GM19025 (cell line): ENCODE measurements at regions not wholly inside any gene's neighbourhood (a gene's known extent, or its start where the extent isn't known, plus 50 kb on each side); places are given as distances from the start of the nearest gene placed in this dataset.

Experiments
- ATAC-seq: cut with Tn5 transposase; IDR thresholded peaks from one replicate; pipeline ENCODE4 v1.9.1; 2021; ENCODE audit warnings: mild to moderate bottlenecking, low read depth, moderate library complexity; ENCODE audit not compliant: unreplicated experiment

DNA sequence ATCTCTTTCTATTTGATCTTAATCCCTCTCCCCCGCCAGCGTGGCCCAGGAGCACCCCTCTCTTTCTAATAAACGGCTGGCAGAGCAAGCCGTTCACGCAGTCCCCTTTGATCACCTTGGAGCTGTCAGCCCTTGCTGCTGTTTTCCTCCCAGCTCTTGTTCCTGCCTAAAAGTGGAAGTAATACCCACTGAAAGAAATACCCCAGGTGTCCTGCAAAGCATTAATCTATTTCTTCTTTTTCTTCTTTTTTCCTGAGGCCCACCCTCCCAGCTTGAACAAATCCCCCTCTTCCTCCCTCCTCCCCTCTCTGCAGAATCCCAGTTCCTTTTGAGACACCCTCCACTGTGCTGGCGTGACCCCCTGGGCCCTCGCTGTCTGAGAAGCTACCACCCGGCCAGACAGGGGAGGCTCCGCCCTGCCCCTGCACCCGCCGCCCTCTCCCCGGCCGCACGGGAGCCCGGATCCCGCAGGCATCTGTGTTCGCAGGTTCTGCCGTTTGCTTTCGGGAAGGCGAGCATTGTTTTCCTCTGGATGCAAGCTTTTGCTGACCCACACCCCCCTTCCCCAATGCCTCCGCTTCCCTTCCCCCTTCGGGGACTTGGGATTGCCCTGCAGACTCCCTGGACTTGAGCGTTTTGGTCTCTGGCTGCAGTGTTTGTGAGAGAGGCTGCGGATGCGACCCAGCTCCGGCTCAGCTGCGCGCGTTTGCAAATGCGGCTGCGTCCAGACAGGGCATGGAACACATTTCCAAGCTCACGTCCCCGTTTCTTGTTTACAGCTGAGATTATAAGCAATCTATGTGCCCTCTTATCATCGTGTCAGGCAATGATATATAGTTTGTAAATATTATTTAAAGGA is 631.5 kb downstream of the NYAP2 start:
- ATAC-seq, result no peak

DNA sequence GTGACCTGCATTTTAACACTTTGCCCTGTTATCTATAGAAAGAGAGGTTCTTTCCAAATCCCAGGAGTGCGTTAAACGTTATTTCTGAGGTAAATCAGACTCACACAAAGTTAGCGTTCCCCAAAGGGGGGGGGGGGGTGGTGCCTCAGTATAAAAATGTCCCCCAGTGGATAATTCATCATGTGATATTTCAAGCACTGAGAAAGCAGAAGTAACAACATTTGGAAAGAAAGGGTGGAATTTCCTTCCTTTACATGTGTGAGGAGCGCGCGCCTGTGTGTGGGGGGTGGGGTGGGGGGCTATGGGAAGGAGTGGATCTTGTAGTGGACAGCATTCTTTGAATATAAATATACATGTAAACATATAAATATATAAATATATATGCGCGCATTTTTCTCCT is 630.9 kb downstream of the NYAP2 start:
- ATAC-seq, result no peak

DNA sequence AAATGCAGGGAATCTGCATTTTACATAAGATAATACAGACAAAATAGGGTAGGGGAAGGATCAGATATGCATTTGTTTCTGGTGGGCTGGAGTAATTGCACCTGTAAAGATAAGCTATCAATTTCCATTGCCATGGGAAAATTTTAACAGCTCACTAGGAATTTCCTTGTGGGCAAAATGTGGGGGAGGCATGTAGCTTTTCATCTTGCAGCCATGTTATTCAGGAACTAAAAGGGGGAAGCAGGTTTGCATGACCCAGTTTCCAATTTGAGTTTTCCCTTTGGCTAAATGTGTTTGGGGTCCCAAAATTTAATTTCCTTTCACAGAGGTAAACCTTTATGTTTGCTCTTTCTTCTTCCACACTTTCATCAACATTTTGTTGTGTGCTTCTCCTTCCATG is 624.4 kb downstream of the NYAP2 start:
- no peak for ATAC-seq

DNA sequence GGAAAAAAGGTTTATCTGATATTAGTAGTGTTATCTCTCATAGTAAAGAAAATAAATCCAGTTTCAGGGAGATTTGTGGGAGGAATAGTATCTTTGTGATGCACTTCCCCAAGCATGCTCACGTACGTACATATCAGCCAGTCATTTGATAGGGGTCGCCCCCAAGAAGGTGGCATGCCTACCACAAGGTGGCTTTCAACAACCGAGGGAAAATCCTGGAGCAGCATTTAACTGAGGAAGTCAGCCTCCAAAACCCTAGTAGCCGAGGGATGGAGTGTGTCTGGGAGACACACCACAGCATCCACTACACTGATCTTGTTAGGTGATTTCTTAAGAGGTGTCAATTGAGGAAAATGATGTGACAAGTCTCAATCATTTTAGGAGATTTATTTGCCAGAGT is 623.9 kb downstream of the NYAP2 start:
- no peak for ATAC-seq

DNA sequence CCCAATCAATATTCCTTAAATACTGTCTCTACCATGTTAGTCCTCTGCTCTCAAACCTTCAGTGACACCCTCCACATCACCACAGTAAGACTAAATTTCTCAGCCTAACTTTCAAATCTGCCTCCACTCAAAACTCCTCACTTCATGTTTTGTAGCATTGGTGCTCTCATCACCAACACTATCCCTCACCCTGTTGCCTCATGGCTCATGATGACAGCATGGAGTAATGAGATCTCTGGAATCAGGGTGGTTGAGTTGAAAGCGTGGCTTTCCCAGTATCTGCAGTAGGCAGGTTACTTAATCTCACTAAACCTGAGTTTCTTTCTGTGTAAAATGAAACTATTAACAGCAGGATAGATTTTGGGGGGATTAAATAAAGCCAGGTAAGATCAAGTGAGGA is 621.4 kb downstream of the NYAP2 start:
- ATAC-seq, result no peak

DNA sequence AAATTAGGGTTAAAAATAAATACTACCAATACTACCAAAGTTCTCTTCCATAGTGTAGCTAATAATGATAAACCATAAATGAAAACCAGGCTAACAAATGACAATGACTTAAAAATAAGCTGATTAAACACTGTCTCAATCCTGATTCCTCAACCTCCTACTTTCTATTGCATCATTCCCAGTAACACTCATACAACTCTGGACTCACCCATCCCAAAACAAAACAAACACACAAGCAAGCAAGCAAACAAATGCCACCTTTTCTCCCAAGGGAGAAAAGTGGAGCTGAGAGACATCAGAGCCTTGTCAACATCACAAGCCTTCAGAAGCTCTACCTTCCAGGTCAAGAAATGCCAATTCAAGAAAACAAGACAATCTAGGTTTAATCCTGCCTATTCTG is 620.7 kb downstream of the NYAP2 start:
- ATAC-seq, result no peak

DNA sequence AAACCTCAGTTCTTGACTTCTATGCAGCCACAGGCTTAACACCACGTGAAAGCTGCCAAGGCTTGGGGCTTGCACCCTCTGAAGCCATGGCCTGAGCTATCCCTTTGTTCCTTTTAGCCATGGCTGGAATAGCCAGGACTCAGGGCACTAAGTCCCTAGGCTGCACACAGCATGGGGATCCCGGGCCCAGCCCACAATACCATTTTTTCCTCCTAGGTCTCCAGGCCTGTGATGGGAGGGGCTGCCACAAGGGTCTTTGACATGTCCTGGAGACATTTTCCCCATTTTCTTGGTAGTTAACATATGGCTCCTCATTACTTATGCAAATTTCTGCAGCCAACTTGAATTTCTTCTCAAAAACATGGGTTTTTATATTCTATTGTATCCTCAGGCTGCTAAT is 619.1 kb downstream of the NYAP2 start:
- ATAC-seq, result no peak

DNA sequence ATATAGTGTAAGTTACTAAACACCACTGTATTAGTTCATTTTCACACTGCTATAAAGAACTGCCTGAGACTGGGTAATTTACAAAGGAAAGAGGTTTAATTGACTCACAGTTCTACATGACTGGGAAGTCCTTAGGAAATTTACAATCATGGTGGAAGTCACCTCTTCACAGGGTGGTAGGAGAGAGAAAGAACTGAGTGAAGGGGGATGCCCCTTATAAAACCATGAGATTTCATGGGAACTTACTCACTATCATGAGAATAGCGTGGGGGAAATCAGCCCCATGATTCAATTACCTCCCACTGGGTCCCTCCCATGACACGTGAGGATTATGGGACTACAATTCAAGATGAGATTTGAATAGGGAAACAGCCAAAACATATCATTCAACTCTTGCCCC is 618.0 kb downstream of the NYAP2 start:
- no peak for ATAC-seq

DNA sequence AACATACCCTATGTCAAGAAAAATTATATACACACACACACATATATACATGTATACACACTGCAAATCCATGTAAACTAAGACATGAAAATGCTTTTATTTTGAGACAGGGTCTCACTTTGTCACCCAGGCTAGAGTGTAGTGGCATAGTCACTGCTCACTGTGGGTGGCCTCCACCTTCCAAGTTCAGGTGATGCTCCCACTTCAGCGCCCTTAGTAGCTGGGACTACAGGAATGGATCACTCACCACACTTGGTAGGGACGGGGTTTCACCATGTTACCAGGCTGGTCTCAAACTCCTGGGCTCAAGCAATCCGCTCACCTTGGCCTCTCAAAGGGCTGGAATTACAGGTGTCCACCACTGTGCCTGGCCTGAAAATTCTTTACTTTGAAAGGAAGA is 617.6 kb downstream of the NYAP2 start:
- no peak for ATAC-seq

DNA sequence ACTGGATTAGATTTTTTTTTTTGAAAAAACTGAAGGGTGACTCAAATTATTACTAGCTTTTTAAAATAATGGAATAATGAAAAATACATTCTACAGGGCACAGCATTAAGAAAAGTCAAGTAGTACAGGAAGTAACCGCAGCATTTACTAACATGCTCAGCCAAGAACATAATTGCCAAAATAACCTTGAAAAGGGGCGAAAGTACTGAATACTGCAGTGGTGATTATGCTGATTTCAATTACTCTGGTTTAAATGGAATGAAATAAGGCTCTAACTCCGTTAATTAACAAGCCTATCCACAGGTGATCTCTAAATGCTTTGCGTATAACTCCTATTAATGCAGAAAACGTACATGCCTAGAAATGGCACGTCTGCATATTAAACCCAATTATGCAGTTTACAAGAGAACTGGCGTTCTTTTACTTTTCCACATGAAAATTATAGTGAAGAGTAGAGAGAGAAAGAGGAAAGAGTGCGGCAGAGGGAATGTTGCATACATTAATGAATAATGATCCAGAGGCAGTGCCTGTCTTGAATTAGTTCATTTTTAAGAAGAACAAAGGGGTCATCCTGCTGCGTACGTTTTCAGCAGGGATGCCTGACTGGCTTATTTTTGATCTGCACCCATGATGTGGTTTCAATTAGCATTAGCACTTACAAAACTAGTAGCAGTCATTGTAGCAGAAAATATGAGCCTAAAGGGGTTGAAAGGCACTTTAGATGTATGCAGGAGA is 612.4 kb downstream of the NYAP2 start:
- ATAC-seq, result no peak

DNA sequence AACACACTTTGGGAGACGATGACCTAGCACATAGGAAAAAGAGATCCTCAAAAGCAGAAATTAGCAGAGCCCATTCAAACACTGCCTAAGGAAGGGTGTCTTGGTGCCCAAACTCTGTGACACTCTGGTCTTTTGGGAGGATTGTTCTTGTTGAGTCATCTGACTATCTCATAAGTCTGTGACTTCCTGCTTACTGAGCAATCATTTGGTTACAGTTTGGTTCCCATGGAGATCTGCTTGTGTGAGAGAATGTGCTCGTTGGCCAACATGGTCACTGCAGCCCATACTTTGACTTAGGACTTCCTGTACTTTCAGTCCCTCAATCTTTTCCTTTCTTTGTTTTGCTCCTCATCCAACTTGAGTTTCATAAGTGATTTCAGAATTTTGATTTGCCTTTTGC is 602.9 kb downstream of the NYAP2 start:
- no peak for ATAC-seq

DNA sequence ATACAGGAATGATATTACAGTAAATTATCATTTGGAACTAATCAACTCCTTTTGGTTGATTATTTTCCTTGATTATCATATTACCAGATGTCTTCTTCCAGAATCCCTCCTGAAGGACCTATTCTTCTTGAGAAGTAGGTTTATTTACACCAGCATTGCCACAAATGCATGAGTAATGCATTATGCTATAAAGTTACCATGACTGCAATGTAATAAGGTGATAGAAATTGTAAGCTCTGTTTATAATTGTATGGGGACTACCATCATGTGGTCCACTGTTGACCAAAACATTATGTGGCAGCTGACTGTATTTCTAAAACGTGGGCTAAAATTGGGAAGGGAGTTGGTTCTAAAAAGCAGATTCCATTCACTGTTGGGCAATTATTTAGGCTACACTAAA is 602.2 kb downstream of the NYAP2 start:
- no peak for ATAC-seq

DNA sequence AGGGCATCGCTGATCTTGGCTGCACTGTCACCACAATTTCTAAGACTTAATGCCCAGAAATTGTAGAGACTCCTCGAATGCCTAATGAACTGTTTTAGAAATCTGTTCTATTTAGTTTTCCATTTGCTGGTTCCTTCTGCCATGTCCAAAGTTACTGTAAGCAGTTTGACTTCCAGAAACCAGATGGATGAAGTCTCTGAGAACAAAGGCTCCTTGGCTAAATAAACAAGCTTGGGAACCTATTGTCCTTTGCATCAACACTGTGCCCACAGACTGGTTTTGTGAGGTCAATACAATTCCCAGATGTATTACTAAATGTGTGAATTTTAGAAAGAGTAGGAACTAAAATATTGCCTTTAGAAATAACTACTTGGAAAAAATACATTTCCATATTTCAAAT is 600.2 kb downstream of the NYAP2 start:
- no peak for ATAC-seq

DNA sequence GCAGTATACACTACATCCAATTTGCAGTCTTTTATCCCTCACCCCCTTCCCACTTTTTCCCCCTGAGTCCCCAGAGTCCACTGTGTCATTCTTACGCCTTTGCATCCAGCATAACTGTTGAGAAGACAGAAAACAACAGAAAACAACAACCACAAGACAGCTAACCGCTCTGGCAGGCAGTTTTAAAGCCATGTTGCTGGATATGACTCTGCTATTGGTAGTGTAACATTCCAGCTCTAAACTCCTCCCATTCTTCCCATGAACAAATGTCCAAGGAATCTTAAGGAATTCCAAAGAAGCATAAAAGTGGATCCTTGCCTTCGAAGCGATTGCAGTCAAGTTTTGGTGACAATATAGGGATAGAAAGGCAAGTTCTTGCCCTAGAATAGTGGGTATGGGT is 599.1 kb downstream of the NYAP2 start:
- no peak for ATAC-seq

DNA sequence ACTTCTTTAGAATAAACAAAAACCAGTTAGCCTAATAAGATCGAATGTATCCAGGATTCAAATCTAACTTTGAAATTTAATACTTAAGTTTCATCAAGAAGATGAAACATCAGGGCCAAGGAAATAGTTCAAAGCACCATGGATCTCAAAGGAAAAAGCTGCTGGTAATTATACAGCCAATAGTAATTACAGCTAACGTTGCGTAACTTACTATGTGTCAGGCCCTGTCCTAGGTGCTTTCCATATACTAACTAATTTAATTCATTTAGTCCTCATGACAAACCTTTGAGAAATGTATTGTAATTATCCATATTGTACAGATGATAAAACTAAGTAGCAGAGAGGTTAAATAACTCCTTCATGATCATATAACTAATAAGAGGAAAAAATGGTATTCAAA is 598.6 kb downstream of the NYAP2 start:
- no peak for ATAC-seq

DNA sequence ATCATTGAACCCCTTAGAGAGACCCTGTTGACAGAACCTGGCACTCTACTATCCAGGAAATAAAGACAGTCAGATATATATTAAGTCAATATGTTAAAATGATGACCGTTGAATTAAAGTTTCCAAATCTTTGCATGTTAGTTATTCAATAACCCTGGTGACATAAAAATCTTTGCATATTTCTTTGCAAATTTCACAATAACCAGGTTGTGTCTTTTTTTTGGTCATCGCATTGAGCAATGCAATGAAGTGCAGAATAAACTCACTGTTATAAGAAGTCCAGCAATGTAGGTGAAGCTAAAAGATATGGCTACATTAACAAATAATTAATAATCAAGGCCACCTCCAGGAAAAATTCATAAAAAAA is 596.9 kb downstream of the NYAP2 start:
- ATAC-seq, result no peak

DNA sequence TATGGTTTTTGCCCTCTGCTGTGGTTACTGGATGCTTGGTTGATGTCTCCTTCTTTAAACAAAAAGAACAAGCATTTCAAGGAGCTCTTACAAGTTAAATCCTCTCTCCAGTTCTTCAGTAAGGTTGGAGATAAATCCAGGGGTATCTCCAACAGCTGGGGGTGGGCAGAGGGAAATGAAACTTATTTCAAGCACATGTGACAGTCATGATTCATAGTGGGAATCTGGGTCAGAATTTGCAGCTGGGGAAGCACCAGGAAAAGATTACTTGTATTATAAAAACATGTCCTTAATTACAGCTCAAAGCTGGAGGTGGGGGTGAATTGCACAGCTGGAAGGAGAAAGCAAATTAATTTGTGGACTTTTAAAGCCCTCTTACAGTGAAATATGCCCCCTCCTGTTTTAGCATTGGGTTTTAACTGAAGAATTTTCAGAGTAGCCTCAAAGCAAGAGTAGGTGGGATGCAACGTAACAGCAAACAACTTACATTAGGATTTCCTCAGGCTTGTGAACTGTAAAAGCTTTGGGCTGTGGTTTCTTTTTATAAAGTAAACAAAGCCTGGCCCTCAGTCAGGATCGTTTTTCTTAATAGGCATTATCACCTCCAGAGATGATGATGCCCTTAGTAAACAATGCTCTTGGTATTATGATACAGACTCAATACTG is 596.4 kb downstream of the NYAP2 start:
- ATAC-seq, result no peak

DNA sequence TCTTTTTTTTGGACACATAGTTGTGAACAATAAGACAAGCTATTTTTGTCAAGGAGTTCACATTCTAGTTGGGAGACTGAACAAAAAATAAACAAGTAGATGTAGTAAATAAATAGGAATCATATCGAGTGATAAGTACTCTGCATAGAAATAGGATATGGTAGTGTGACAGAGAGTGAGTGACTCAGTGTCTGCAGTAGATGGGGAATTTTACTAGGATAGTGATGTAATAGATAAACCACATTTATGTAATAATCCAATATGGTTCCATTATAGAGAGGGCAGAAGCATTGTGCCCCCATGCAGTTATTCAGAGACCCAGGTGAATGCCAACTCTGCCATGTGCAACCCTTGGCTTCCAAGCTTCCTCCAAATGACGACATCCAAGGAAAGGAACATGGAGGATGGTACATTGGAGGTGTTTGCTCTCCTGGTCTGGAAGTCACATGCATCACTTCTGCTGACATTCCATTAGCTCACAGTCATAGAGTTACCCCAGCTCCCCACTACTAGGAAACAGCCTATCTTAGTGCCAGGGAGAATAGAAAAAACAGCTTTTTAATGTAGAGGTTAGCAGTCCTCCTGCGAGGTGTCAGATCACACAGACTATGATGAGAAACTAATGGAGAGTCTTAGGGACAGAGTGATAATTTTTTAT is 595.4 kb downstream of the NYAP2 start:
- ATAC-seq, result no peak

DNA sequence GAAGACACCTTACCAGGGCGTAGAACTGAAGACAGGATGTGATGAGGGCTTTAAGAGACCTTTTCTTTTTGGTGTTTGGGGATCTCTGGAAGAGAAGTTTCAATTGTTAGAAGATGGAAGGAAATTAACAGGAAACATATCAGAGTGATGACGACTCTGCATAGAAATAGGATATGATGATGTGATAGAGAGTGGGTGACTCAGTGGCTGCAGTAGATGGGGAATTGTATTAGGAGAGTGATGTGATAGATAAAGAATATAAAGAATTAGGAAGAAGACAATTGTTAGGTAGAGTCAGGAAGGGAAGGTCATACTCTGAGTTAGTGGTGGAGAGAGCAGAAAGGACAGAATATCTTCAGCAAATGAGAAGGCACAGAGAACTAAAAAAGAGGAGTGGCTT is 593.9 kb downstream of the NYAP2 start:
- ATAC-seq, result no peak

DNA sequence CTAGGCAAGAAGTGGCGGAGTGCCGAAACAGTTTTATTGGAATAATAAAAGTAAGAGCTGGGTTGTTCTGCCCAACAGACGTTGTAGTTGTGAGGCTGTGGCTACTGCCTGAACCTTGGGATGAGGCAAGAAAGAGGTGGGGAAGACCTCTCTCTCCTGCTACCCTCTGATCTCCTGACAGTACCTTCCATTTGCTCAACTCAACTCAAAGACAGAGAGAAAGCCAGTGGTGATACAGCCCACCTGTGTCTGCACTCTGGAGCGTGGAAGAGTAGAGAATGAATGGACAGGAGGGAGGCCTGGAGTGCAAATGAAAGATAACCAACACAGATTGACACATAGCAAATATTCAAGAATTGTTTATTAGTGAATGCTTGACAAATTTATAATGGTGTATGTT is 590.3 kb downstream of the NYAP2 start:
- ATAC-seq, result no peak

DNA sequence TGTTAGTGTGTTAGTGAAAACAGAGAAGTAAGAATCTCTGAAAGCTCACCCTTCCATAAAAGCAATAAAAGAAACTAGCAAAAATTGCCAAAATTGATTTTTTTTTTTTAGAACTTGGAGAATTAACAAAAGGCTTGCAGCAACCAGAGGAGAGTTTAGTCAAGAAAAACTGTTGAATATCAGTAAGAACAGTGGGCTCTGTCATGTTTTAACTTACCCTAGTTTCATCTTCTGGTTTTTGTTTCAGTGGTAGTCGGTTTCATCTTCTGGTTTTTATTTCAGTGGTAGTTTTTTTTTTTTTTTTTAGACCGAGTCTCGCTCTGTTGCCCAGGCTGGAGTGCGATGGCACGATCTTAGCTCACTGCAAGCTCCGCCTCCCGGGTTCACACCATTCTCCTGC is 580.9 kb downstream of the NYAP2 start:
- ATAC-seq, result no peak
